Motor neuron (in vitro differentiated cells): ENCODE measurements at regions not wholly inside any gene's neighbourhood (a gene's known extent, or its start where the extent isn't known, plus 50 kb on each side); places are given as distances from the start of the nearest gene placed in this dataset.
"Not testable (repeated sequence)": the region's sequence is repeated elsewhere in the genome, so short reads cannot be mapped to it uniquely, and the experiment has no call there.

ENCODE experiments used
- ATAC-seq, 8 experiments: fragments of 200-7000 bp; cut with Tn5 transposase; replicated peaks in 6 of 8; 2 replicates each; pipeline ENCODE4 v1.8.0; 2021; ENCODE audit warnings: mild to moderate bottlenecking in 8 of 8, moderate library complexity in 8 of 8
- H3K27ac ChIP-seq, 2 donors: fragments of 250-450 bp; sonication (Bioruptor Pico); 2 replicates each; pipeline ENCODE4 v1.9.0; 2021; ENCODE audit warnings: antibody characterized with exemption in 2 of 2, mild to moderate bottlenecking in 2 of 2, moderate library complexity in 1 of 2
- H3K4me1 ChIP-seq, 2 donors: fragments of 250-450 bp; sonication (Bioruptor Pico); replicated peaks in 1 of 2; 2 replicates each; pipeline ENCODE4 v1.6.1; 2021; ENCODE audit warnings: antibody characterized with exemption in 2 of 2, mild to moderate bottlenecking in 2 of 2, moderate library complexity in 1 of 2
- H3K4me3 ChIP-seq, 5 donors: fragments of 250-450 bp; sonication (Bioruptor Pico); 2 replicates each; pipeline ENCODE4 v1.9.0; 2021; ENCODE audit warnings: antibody characterized with exemption in 5 of 5, mild to moderate bottlenecking in 5 of 5, moderate library complexity in 4 of 5
- WGBS, 10 experiments: fragments of 450-650 bp; shearing (Covaris generic); methylation state at CpG; one replicate each; pipeline ENCODE4 v1.0.0; 2022; 5-methylcytosine and 5-hydroxymethylcytosine counted together
- in situ Hi-C, 9 experiments: fragments of 400-800 bp; cut with MboI; loops; one replicate each; pipeline ENCODE4 v1.15.0; 2021; ENCODE audit warnings: low sequenced_read_pairs in 9 of 9, low pct_unique_long_range_greater_than_20kb in 2 of 9; ENCODE audit not compliant: unreplicated experiment in 9 of 9

- in situ Hi-C loops: no loop called here
- no peak for ATAC-seq
- no peak overlapping the region for H3K27ac ChIP-seq
- no peak overlapping the region for H3K4me3 ChIP-seq
- H3K4me1 ChIP-seq: no peaks in the 10 kb centered on the region
Observed at GRCh38 chr12:25707056-25707455, 154.0 kb upstream of the LMNTD1 start.

GRCh38 chr12:25708661-25709060 lies 155.6 kb upstream of the LMNTD1 start:
- WGBS, 10 experiments: 29 to 89% (median 40%) methylated on average over 1 to 2 of the region's 2 CpGs; no CpG with 5 or more reads in 1 of the 10 experiments
- H3K4me1 ChIP-seq: no peaks in the 10 kb centered on the region
- H3K4me3 ChIP-seq: no peak overlapping the region
- ATAC-seq: peak in 2 of 8 experiments; percentile 26 to 49
- in situ Hi-C loops: no loop called here
- no peak overlapping the region for H3K27ac ChIP-seq

- 0 to 100% (median 56%) methylated on average over 1 to 2 of the region's 2 CpGs; no CpG with 5 or more reads in 1 of the 10 experiments for WGBS, 10 experiments
- Histone ChIP-seq H3K27ac (no peak overlapping the region), H3K4me1 (no peaks in the 10 kb centered on the region), H3K4me3 (no peak overlapping the region)
- peak in 3 of 8 experiments; percentile 71 to 77 (median 73) for ATAC-seq
- in situ Hi-C loops: no loop called here
Observed at GRCh38 chr12:25710128-25710527, 157.0 kb upstream of the LMNTD1 start.

- H3K4me3 ChIP-seq, in situ Hi-C loops, H3K27ac ChIP-seq, H3K4me1 ChIP-seq, ATAC-seq: not testable (repeated sequence)
- WGBS, 10 experiments: 70 to 100% (median 94%) methylated on average over 2 to 3 of the region's 3 CpGs; no CpG with 5 or more reads in 3 of the 10 experiments
Observed at GRCh38 chr12:25710938-25711605, 158.0 kb upstream of the LMNTD1 start.

- H3K4me3 ChIP-seq: no peak overlapping the region
- H3K27ac ChIP-seq: no peak overlapping the region
- in situ Hi-C loops: no loop called here
- WGBS, 10 experiments: 77 to 100% (median 93%) methylated on average over 2 to 8 of the region's 8 CpGs; no CpG with 5 or more reads in 1 of the 10 experiments
- no peaks in the 10 kb centered on the region for H3K4me1 ChIP-seq
- ATAC-seq: no peak
Observed at GRCh38 chr12:25712169-25712568, 159.1 kb upstream of the LMNTD1 start.

- in situ Hi-C loops: no loop called here
- H3K4me1 ChIP-seq: no peaks in the 10 kb centered on the region
- 86 to 100% (median 90%) methylated on average over 1 to 4 of the region's 4 CpGs for WGBS, 10 experiments
- ATAC-seq: no peak
- no peak overlapping the region for H3K4me3 ChIP-seq
- no peak overlapping the region for H3K27ac ChIP-seq
Observed at GRCh38 chr12:25713264-25713663, 160.2 kb upstream of the LMNTD1 start.

GRCh38 chr12:25714198-25714984 lies 161.3 kb upstream of the LMNTD1 start:
- in situ Hi-C loops: no loop called here
- ATAC-seq: peak in 1 of 8 experiments; percentile 18
- H3K27ac ChIP-seq: no peak overlapping the region
- no peak overlapping the region for H3K4me3 ChIP-seq
- 17 to 100% (median 85%) methylated on average over 2 to 6 of the region's 6 CpGs for WGBS, 10 experiments
- H3K4me1 ChIP-seq: no peaks in the 10 kb centered on the region

GRCh38 chr12:25715102-25715501 lies 162.0 kb upstream of the LMNTD1 start:
- no peaks in the 10 kb centered on the region for H3K4me1 ChIP-seq
- no peak overlapping the region for H3K27ac ChIP-seq
- H3K4me3 ChIP-seq: no peak overlapping the region
- 16 to 100% (median 73%) methylated on average over 1 to 3 of the region's 3 CpGs; no CpG with 5 or more reads in 1 of the 10 experiments for WGBS, 10 experiments
- in situ Hi-C loops: no loop called here
- ATAC-seq: peak in 1 of 8 experiments; percentile 29

GRCh38 chr12:25716842-25717241 lies 163.8 kb upstream of the LMNTD1 start:
- no peak overlapping the region for H3K27ac ChIP-seq
- H3K4me3 ChIP-seq: no peak overlapping the region
- in situ Hi-C loops: no loop called here
- no peaks in the 10 kb centered on the region for H3K4me1 ChIP-seq
- ATAC-seq: peak in 3 of 8 experiments; percentile 45 to 97 (median 89)

- 14 to 92% (median 73%) methylated on average over 2 to 4 of the region's 4 CpGs for WGBS, 10 experiments
Observed at GRCh38 chr12:25717552-25717951, 164.5 kb upstream of the LMNTD1 start.

GRCh38 chr12:25718081-25718731 lies 165.1 kb upstream of the LMNTD1 start:
- H3K4me3 ChIP-seq: no peak overlapping the region
- H3K27ac ChIP-seq: no peak overlapping the region
- in situ Hi-C loops: no loop called here
- ATAC-seq: peak in 1 of 8 experiments; percentile 32
- WGBS, 10 experiments: 20 to 100% (median 68%) methylated on average over 1 to 2 of the region's 2 CpGs; no CpG with 5 or more reads in 2 of the 10 experiments
- no peaks in the 10 kb centered on the region for H3K4me1 ChIP-seq

More at GRCh38 chr12:25717552-25717951, 164.5 kb upstream of the LMNTD1 start:
- no peak overlapping the region for H3K27ac ChIP-seq
- no peak overlapping the region for H3K4me3 ChIP-seq
- ATAC-seq: no peak
- no peaks in the 10 kb centered on the region for H3K4me1 ChIP-seq
- in situ Hi-C loops: no loop called here

- WGBS, 10 experiments: 74 to 95% (median 86%) methylated on average over 1 to 4 of the region's 4 CpGs
- in situ Hi-C loops: no loop called here
- Histone ChIP-seq H3K27ac (no peak overlapping the region), H3K4me1 (no peaks in the 10 kb centered on the region), H3K4me3 (no peak overlapping the region)
- ATAC-seq: no peak
Observed at GRCh38 chr12:25719505-25719904, 166.4 kb upstream of the LMNTD1 start.

- WGBS, 10 experiments: 0 to 100% (median 82%) methylated on average over 1 of the region's 1 CpG; no CpG with 5 or more reads in 2 of the 10 experiments
- in situ Hi-C loops: no loop called here
Observed at GRCh38 chr12:25723336-25723735, 170.3 kb upstream of the LMNTD1 start.

More at GRCh38 chr12:25723336-25723735, 170.3 kb upstream of the LMNTD1 start:
- Histone ChIP-seq H3K27ac (no peak overlapping the region), H3K4me3 (no peak overlapping the region), H3K4me1 (no peaks in the 10 kb centered on the region)
- peak in 1 of 8 experiments; percentile 15 for ATAC-seq
